PC-9 (cell line): ENCODE measurements at regions not wholly inside any gene's neighbourhood (a gene's known extent, or its start where the extent isn't known, plus 50 kb on each side); places are given as distances from the start of the nearest gene placed in this dataset.

Experiments
- BruUV-seq: library from RNA; stranded (reverse); fragments of 400-500 nt; replicated peaks from 2 replicates; lab custom pipeline; 2021; lab: Mats Ljungman, UMichigan
- CTCF ChIA-PET: fragments of 300-600 bp; sonication (Branson Sonifier 250); formaldehyde crosslinking; loops from one replicate; lab custom pipeline; 2022; ENCODE audit warnings: antibody characterized with exemption; lab: Charles Lee
- POLR2A ChIA-PET: fragments of 300-600 bp; sonication (Branson Sonifier 250); formaldehyde crosslinking; loops from one replicate; lab custom pipeline; 2022; ENCODE audit warnings: antibody characterized with exemption; ENCODE audit not compliant: unreplicated experiment; lab: Charles Lee
- DNase-seq, 2 experiments: peaks; one replicate each; pipeline versions ENCODE4 v3.0.0 to v3.0.0-alpha.2; 2015 to 2022; ENCODE audit warnings: mixed read lengths in 1 of 2
- H2AFZ ChIP-seq: fragments of 200-600 bp; sonication (generic); 2 replicates; pipeline ENCODE4 v1.8.1; 2017; ENCODE audit warnings: antibody characterized with exemption
- H3F3A ChIP-seq: fragments of 200-600 bp; sonication (generic); 2 replicates; pipeline ENCODE4 v1.8.1; 2017; ENCODE audit warnings: antibody characterized with exemption, mild to moderate bottlenecking, low read depth; ENCODE audit not compliant: insufficient read depth
- H3K27ac ChIP-seq: fragments of 200-600 bp; sonication (generic); 2 replicates; pipeline ENCODE4 v1.6.1; 2016; ENCODE audit warnings: mixed run types
- H3K27me3 ChIP-seq: fragments of 200-600 bp; sonication (generic); 2 replicates; pipeline ENCODE4 v1.6.1; 2016; ENCODE audit warnings: low read depth, mixed run types; ENCODE audit not compliant: insufficient read depth
- H3K36me3 ChIP-seq: fragments of 200-600 bp; sonication (generic); 2 replicates; pipeline ENCODE4 v1.6.1; 2016; ENCODE audit warnings: low read depth, mixed run types
- H3K4me1 ChIP-seq: fragments of 200-600 bp; sonication (generic); replicated peaks from 2 replicates; pipeline ENCODE4 v1.6.1; 2016; ENCODE audit warnings: mixed run types; ENCODE audit not compliant: insufficient read depth
- H3K4me2 ChIP-seq: fragments of 200-600 bp; sonication (generic); 2 replicates; pipeline ENCODE4 v1.6.1; 2017; ENCODE audit warnings: mixed run types
- H3K4me3 ChIP-seq: fragments of 200-600 bp; sonication (generic); 2 replicates; pipeline ENCODE4 v1.6.1; 2016; ENCODE audit warnings: mixed run types
- H3K79me2 ChIP-seq: fragments of 200-600 bp; sonication (generic); 2 replicates; pipeline ENCODE4 v1.6.1; 2017; ENCODE audit warnings: low read depth, mixed run types
- H3K9me2 ChIP-seq: fragments of 200-600 bp; sonication (generic); 2 replicates; pipeline ENCODE4 v1.8.1; 2017; ENCODE audit warnings: mild to moderate bottlenecking; ENCODE audit not compliant: insufficient read depth
- H3K9me3 ChIP-seq: fragments of 200-600 bp; sonication (generic); 2 replicates; pipeline ENCODE4 v1.8.1; 2016; ENCODE audit warnings: low read depth; ENCODE audit not compliant: insufficient read depth
- H4K20me1 ChIP-seq: fragments of 200-600 bp; sonication (generic); 2 replicates; pipeline ENCODE4 v1.8.1; 2017; ENCODE audit not compliant: insufficient read depth
- EZH2 ChIP-seq: fragments of 200-600 bp; sonication (generic); IDR thresholded peaks from 2 replicates; pipeline ENCODE4 v1.8.0; 2017; ENCODE audit warnings: antibody characterized with exemption, low read depth
- intact Hi-C: fragments of 100-400 bp; cut with micrococcal nuclease; formaldehyde crosslinking; loops from one replicate; pipeline ENCODE4 v1.10.0; 2022; ENCODE audit not compliant: unreplicated experiment
- TF ChIP-seq, protein P1 (sequence below): fragments of 200-600 bp; sonication (generic); conservative IDR thresholded peaks from 2 replicates; pipeline ENCODE4 v1.6.1; 2017; ENCODE audit warnings: mixed run types, antibody characterized with exemption, mild to moderate bottlenecking, moderate library complexity

DNA sequence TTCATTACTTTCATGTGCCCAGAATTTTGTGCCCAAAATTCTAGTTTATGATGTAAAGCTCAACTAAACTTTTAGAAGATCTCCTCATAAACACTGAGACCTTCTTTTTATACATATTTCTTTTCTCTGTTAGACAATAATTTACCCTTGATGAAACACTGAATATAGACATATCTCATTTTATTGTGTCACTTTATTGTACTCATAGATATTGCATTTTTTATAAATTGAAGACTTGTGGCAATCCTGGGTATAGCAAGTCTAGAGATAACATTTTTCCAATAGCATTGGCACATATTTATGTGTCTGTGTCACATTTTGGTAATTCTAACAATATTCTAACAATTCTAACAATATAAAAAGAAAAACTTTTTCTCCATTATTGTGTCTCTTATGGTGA is 74.9 kb upstream of the POU3F2 start:
- H2AFZ ChIP-seq: no peak overlapping the region
- DNase-seq: no peak
- H3K36me3 ChIP-seq: no peaks in the 10 kb centered on the region
- no peaks in the 10 kb centered on the region for H3K27me3 ChIP-seq
- no peak overlapping the region; the same call in 1 of the 2 replicates for H3K4me3 ChIP-seq
- H3K4me2 ChIP-seq: no peak overlapping the region
- ChIA-PET POLR2A (no interaction called here), CTCF (no interaction called here)
- no TSS peak for BruUV-seq
- H3K79me2 ChIP-seq: no peaks in the 10 kb centered on the region
- no peak overlapping the region for H3K27ac ChIP-seq
- no peak for TF ChIP-seq EZH2
- TF ChIP-seq, protein P1, sequence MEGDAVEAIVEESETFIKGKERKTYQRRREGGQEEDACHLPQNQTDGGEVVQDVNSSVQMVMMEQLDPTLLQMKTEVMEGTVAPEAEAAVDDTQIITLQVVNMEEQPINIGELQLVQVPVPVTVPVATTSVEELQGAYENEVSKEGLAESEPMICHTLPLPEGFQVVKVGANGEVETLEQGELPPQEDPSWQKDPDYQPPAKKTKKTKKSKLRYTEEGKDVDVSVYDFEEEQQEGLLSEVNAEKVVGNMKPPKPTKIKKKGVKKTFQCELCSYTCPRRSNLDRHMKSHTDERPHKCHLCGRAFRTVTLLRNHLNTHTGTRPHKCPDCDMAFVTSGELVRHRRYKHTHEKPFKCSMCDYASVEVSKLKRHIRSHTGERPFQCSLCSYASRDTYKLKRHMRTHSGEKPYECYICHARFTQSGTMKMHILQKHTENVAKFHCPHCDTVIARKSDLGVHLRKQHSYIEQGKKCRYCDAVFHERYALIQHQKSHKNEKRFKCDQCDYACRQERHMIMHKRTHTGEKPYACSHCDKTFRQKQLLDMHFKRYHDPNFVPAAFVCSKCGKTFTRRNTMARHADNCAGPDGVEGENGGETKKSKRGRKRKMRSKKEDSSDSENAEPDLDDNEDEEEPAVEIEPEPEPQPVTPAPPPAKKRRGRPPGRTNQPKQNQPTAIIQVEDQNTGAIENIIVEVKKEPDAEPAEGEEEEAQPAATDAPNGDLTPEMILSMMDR: no peak; the same call in 1 of the 2 replicates
- no peaks in the 10 kb centered on the region for H3K9me2 ChIP-seq
- no peaks in the 10 kb centered on the region for H3F3A ChIP-seq
- H4K20me1 ChIP-seq: no peaks in the 10 kb centered on the region
- no peaks in the 10 kb centered on the region for H3K4me1 ChIP-seq
- no peaks in the 10 kb centered on the region for H3K9me3 ChIP-seq
- intact Hi-C loops: no loop called here

DNA sequence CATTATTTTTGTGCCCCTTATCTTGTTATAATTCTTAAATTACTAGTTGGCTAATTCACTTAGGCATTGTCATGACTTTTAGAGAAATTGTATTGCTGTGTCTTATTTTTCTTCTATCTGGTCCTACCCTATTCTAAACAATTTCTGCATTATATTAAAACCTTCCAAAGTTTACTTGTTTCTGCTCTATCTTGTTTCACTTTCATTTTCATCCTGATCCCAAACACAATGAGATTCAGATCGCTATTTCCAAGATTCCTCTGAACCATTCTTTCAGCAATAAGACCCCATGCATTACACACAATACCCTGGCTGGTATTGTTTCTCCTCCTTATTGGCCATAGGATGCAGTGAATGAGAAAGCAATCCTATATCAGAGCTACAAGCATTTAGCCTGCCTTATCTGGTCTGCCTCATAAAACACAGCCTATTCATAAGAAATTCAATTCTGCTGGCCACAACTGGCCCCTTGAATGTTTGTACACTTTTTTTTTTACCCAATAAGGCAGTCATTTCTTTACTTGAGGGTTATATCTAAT is 69.9 kb upstream of the POU3F2 start:
- Histone ChIP-seq H3K9me3 (no peaks in the 10 kb centered on the region), H3K4me2 (peak overlapping the region; percentile 74), H4K20me1 (no peaks in the 10 kb centered on the region), H3K27ac (no peak overlapping the region), H3F3A (no peaks in the 10 kb centered on the region), H2AFZ (peak overlapping the region; percentile 72; the same call in 1 of the 2 replicates), H3K36me3 (no peaks in the 10 kb centered on the region), H3K9me2 (no peaks in the 10 kb centered on the region), H3K4me3 (peak overlapping the region; percentile 47; the same call in 1 of the 2 replicates), H3K79me2 (no peaks in the 10 kb centered on the region), H3K27me3 (no peaks in the 10 kb centered on the region), H3K4me1 (no peaks in the 10 kb centered on the region)
- BruUV-seq: no TSS peak
- ChIA-PET POLR2A (no interaction called here), CTCF (no interaction called here)
- intact Hi-C loops: no loop called here
- DNase-seq: no peak
- no peak for TF ChIP-seq EZH2
- TF ChIP-seq, protein P1: no peak

GRCh38 chr6:98769546-98769945 is 64.8 kb upstream of the POU3F2 start:
- DNase-seq: no peak
- CTCF ChIA-PET: no interaction called here
- no peaks in the 10 kb centered on the region for H3F3A ChIP-seq
- H3K4me1 ChIP-seq: no peaks in the 10 kb centered on the region
- no peak overlapping the region for H2AFZ ChIP-seq
- POLR2A ChIA-PET: no interaction called here
- no peaks in the 10 kb centered on the region for H4K20me1 ChIP-seq
- H3K9me2 ChIP-seq: no peaks in the 10 kb centered on the region
- intact Hi-C loops: no loop called here
- H3K9me3 ChIP-seq: no peaks in the 10 kb centered on the region
- no peak overlapping the region for H3K4me2 ChIP-seq
- TF ChIP-seq, protein P1: peak; percentile 35; the same call in 1 of the 2 replicates
- no peak for TF ChIP-seq EZH2
- H3K4me3 ChIP-seq: no peak overlapping the region
- H3K27ac ChIP-seq: no peak overlapping the region
- H3K36me3 ChIP-seq: no peaks in the 10 kb centered on the region
- no peaks in the 10 kb centered on the region for H3K27me3 ChIP-seq
- BruUV-seq: no TSS peak
- H3K79me2 ChIP-seq: no peaks in the 10 kb centered on the region
